Muscle of arm (tissue), 1 donor: ENCODE measurements at regions not wholly inside any gene's neighbourhood (a gene's known extent, or its start where the extent isn't known, plus 50 kb on each side); places are given as distances from the start of the nearest gene placed in this dataset.
"Not testable (repeated sequence)": the region's sequence is repeated elsewhere in the genome, so short reads cannot be mapped to it uniquely, and the experiment has no call there.

Experiments used
- DNase-seq: peaks from one replicate; pipeline ENCODE4 v3.0.0-alpha.2; 2013

DNA sequence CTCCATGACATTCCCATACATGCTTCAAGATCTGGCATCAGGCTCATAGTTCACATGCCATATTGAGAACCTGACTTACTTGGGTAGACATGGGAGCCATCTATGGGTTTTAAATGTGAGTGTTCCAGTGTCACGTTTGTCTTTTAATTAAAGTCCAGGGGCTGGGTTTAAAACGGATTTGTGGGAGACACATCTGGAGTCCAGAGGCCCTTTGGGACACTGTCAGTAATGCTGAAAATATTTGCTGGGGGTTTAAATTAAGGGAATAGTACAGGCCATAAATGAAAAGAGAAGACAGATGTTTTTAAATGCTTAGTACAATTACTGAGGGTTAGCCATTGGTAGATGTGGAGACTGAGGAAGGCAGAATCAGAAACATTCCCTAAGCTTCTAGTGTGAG lies 478.0 kb downstream of the PID1 start:
- DNase-seq, result no peak

DNA sequence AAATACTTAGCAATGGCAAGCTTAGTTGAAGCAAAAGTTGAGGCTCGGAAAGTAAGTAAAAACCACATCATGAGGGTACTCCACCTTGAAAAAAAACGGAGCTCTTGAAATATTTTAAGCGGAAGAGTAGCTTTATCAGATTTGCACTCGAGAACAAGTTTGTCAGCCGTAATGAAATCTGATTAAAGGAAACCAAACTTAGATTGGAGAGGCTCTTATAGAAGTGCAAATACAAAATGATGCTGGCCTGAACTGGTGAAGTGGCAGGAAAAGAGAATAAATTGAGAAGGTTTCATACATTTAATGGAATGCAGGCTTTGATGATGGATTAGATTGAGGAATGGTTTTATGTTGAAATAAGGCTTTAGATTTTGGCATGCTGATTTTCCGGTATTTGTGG lies 484.2 kb downstream of the PID1 start:
- no peak for DNase-seq

- no peak for DNase-seq
These were observed 488.8 kb downstream of the PID1 start for GRCh38 chr2:228782281-228782680.

GRCh38 chr2:228777855-228778355 lies 493.2 kb downstream of the PID1 start:
- DNase-seq, result no peak

GRCh38 chr2:228774548-228774947 lies 496.5 kb downstream of the PID1 start:
- no peak for DNase-seq

- peak; percentile 47 for DNase-seq
These were observed 499.3 kb downstream of the PID1 start for GRCh38 chr2:228771774-228772173.

- peak; percentile 56 for DNase-seq
These were observed 499.8 kb downstream of the PID1 start for GRCh38 chr2:228771315-228771714.

GRCh38 chr2:228768818-228769217 lies 502.3 kb downstream of the PID1 start:
- peak; percentile 73 for DNase-seq

DNA sequence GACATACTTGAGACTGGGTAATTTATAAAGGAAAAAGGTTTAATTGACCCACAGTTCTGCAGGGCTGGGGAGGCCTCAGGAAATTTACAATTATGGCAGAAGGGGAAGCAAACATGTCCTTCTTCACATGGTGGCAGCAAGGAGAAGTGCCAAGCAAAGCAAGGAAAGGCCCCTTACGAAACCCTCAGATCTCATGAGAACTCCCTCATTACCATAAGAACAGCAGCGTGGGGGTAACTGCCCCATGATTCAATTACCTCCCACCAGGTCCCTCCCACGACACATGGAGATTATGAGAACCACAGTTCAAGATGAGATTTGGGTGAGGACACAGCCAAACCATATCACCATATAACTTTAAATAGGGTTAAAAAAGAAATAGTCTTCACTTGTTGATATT lies 502.9 kb downstream of the PID1 start:
- DNase-seq, result not testable (repeated sequence)

DNA sequence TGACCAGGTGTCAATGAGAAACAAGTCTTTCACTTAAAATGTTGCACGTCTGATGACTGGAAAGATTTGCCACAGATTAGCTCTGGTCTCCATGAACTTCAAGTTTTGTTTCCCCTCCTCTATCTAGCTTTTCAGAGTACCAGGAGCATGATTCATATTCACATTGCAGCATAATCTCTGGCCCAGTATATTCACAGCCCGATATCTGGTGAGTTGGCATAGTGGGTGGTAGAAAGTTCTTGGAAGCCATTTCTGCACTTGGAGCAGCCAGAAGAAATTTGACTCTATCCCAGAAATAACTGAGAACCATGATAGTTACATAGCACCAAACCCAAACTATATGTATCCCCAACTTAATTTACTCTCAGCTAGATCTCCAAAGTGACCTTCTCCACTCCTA lies 503.9 kb downstream of the PID1 start:
- no peak for DNase-seq

DNA sequence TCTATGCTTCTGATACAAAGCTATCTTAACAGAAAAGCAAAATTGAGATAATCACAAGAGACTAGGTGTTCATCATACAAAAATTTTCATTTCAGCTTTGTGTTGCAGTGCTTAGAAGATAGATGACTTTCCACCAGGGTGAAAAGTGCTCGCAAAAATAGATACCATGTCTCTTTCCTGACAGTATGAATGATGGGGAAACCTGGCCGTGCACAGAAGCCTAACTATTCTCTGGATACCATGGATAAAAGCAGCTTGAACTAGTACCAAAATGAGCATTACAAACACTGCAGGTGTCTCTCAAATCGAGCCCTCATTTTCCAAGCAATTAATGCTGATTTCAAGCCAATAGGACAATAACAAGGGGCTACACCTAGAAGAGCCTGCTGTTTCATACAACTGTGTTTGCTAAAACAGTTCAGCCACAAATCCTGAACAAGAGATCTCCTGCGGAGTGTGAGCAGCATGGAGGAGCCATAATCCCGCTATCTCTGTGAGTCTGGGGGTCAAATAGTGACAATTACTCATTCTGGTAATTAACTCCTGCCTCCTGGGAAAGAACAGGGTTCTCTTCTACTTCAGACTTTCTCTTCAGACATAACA lies 507.6 kb downstream of the PID1 start:
- no peak for DNase-seq

- no peak for DNase-seq
These were observed 508.5 kb downstream of the PID1 start for GRCh38 chr2:228762565-228762964.

DNA sequence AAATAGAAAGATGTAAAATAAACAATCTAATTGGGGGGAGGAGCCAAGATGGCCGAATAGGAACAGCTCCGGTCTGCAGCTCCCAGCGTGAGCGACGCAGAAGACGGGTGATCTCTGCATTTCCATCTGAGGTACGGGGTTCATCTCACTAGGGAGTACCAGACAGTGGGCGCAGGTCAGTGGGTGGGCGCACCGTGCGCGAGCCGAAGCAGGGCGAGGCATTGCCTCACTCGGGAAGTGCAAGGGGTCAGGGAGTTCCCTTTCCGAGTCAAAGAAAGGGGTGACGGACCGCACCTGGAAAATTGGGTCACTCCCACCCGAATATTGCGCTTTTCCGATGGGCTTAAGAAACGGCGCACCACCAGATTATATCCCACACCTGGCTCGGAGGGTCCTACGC lies 515.4 kb downstream of the PID1 start:
- not testable (repeated sequence) for DNase-seq

DNA sequence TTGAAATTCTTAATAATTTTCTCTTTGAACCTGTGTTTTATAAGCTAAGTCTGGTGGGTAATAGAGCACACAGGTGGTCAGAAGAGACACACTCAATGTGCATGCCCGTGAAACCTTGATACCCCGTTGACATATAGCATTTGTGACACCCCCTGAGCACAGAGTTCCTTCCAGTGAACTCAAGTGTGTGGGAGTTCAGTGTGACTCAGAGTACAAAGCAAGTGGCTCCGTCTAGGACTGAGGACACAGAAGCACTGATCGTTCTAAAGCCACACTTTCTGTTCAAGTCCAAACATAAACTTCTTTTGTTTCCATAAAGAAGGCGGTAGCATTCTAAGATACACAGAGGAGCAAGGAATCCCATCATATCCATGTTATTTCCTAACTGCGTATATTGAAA lies 523.6 kb downstream of the PID1 start:
- DNase-seq, result no peak

DNA sequence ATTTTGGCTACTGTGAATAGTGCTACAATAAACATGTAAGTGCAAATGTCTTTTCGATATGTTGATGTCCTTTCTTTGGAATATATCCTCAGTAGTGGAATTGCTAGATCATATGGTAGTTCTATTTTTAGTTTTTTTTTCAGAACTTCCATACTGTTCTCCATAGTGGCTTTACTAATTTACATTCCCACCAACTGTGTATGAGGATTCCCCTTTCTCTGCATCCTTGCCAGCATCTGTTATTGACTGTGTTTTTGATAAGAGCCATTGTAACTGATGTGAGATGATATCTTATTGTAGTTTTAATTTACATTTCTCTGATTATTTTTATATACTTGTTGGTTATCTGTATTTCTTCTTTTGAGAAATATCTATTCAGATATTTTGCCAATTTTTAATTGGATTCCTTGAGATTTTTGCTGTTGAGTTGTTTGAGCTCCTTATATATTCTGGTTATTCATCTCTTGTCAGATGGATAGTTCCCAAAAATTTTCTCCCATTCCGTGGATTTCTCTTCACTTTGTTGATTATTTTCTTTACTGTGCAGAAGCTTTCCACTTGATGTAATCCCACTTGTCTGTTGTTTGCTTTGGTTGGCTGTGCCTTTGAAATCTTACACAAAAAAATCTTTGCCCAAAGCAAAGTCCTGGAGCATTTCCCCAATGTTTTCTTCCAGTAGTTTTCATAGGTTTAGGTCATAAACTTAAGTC lies 532.3 kb downstream of the PID1 start:
- no peak for DNase-seq

- no peak for DNase-seq
These were observed 535.4 kb downstream of the PID1 start for GRCh38 chr2:228735697-228736096.

DNA sequence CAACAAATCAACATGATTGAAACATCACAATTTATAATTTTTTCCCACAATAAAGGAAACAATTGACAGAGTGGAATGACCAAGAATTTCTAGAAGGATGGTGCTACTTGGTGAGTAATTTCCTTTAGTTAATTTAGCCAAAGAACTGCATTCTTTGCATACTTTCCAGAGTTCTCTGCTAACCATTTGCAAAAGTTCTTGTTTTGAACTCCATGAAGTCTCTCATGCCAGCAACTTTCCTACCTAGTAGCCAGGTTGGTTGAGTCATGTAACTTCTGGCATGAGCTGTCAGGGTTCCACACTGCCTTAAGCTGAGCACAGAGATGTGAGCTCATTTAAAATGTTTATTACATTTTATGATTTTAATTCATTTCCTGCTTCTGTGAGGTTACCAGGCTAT lies 539.6 kb downstream of the PID1 start:
- DNase-seq, result peak; percentile 48

DNA sequence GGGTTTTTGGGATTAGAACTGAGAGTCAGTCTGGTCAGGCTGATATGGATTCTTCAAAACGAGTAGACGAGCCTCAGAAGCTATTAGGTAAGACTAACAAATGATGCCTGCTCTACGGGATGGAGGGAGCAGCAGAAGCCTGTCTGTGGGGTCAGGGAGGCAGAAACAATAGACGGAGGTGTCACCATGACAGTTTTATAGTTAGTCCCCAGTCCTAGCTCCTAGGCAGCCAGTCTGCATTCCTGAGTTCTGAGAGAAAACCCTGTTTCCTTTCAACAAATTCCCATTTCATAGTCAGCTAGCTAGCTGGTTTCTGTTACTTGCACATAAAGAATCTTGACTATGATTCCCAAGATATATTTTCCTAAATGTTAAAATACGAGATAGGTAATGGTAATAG lies 542.1 kb downstream of the PID1 start:
- no peak for DNase-seq

GRCh38 chr2:228725031-228725430 lies 543.5 kb upstream of the SPHKAP start:
- no peak for DNase-seq

GRCh38 chr2:228723599-228723998 lies 542.1 kb upstream of the SPHKAP start:
- no peak for DNase-seq

DNA sequence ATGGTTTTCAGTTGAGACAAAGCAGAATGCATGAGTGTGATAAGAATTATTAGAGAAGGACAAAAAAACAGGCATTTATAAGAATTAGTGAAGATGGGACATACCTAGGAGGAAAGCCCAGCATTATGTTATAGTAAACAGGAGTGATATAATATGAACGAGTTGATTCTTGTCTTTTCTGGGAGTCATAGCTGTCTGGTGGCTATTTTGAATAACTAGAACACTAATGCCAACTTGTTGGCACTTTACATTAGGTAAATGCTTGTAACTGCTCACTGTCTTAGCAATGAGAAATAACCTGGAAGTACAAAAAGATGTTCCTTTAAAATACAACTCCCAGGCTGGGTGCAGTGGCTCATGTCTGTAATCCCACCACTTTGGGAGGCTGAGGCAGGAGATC lies 540.8 kb upstream of the SPHKAP start:
- DNase-seq, result no peak

DNA sequence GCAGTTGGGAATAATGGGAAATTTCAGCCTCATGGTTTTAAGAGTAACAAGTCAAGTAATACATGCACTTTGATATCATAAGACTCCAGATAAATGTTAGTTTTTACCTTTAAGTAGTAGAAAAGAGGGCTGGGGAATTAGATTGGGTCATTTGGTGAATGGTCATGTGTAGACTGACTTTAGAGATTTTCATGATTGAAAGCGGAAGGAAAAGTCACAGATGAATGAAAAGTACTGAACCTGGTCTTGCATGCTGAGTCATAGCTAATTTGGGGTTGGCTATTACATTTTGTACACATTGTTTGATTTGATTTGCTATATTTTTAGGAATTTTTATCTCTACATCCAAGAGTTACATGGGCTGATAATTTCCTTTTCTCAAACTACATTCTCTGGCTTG lies 539.4 kb upstream of the SPHKAP start:
- no peak for DNase-seq

DNA sequence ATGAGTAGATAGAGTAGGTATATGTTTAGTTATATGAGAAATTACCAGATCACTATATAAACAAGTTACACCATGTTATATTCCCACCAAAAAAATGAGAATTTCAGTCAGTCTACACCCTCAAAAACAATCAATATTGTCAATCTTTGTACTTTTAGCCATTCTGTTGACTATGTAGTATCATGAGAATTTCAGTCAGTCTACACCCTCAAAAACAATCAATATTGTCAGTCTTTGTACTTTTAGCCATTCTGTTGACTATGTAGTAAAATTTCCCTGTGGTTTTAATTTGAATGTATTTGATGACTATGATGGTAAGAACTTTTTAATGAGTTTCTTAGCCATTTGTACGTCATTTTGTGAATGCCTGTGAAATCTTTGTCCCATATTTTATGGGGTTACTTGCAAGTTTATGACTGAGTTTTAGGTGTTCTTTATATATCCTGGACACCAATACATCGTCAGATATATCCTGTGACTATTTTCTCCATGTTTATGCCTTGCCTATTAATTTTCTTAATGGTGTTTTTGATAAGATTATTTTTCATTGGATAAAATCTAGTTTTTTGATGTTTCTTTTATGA lies 528.4 kb upstream of the SPHKAP start:
- DNase-seq, result no peak
